ENCODE measurements at regions not wholly inside any gene's neighbourhood (a gene's known extent, or its start where the extent isn't known, plus 50 kb on each side); places are given as distances from the start of the nearest gene placed in this dataset.

GRCh38 chr10:71053169-71053895, 159.0 kb upstream of the UNC5B start:
- TF ChIP-seq CTCF (IDR thresholded peaks at IDR 0.05) (no peak), POLR2AphosphoS5 (IDR thresholded peaks at IDR 0.05) (no peak), POLR2A (IDR thresholded peaks at IDR 0.05) (no peak)

All from upper lobe of left lung (tissue), 4 donors.